ENCODE measurements at regions not wholly inside any gene's neighbourhood (a gene's known extent, or its start where the extent isn't known, plus 50 kb on each side); places are given as distances from the start of the nearest gene placed in this dataset.

DNA sequence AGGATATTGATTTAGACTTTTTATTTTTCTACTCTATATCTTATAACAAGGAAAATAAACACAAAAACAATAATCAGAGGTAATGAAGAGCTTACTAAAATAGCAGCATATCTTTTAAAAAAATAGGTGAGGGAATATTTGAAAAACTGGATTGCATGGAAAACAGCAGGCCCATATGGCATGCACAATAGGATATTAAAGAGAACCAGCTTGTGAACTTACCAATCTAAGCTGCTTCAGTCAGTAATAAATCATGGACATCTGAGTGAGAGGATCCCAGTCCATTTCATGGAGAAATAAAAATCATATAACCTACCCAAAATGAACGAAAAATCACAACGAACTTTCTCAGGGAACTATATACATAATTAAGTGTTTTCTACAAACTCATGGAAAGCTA lies 634.6 kb downstream of the ADCYAP1 start:
- TF ChIP-seq FOXP4 (CRISPR knock-in tag; IDR thresholded peaks at IDR 0.05) (no peak), FOXJ3 (CRISPR knock-in tag; IDR thresholded peaks at IDR 0.05; ENCODE audit: borderline replicate concordance) (no peak), FOXP1 (CRISPR knock-in tag; IDR thresholded peaks at IDR 0.05; ENCODE audit: borderline replicate concordance) (no peak), TP53 (CRISPR knock-in tag; IDR thresholded peaks at IDR 0.05) (no peak)
- TF ChIP-seq, protein P1, sequence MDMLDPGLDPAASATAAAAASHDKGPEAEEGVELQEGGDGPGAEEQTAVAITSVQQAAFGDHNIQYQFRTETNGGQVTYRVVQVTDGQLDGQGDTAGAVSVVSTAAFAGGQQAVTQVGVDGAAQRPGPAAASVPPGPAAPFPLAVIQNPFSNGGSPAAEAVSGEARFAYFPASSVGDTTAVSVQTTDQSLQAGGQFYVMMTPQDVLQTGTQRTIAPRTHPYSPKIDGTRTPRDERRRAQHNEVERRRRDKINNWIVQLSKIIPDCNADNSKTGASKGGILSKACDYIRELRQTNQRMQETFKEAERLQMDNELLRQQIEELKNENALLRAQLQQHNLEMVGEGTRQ (CRISPR knock-in tag; IDR thresholded peaks at IDR 0.05), result no peak
- TF ChIP-seq, protein P2, sequence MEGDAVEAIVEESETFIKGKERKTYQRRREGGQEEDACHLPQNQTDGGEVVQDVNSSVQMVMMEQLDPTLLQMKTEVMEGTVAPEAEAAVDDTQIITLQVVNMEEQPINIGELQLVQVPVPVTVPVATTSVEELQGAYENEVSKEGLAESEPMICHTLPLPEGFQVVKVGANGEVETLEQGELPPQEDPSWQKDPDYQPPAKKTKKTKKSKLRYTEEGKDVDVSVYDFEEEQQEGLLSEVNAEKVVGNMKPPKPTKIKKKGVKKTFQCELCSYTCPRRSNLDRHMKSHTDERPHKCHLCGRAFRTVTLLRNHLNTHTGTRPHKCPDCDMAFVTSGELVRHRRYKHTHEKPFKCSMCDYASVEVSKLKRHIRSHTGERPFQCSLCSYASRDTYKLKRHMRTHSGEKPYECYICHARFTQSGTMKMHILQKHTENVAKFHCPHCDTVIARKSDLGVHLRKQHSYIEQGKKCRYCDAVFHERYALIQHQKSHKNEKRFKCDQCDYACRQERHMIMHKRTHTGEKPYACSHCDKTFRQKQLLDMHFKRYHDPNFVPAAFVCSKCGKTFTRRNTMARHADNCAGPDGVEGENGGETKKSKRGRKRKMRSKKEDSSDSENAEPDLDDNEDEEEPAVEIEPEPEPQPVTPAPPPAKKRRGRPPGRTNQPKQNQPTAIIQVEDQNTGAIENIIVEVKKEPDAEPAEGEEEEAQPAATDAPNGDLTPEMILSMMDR (IDR thresholded peaks at IDR 0.05), result no peak

Data from WTC11 (cell line).